ENCODE measurements at regions not wholly inside any gene's neighbourhood (a gene's known extent, or its start where the extent isn't known, plus 50 kb on each side); places are given as distances from the start of the nearest gene placed in this dataset.

DNA sequence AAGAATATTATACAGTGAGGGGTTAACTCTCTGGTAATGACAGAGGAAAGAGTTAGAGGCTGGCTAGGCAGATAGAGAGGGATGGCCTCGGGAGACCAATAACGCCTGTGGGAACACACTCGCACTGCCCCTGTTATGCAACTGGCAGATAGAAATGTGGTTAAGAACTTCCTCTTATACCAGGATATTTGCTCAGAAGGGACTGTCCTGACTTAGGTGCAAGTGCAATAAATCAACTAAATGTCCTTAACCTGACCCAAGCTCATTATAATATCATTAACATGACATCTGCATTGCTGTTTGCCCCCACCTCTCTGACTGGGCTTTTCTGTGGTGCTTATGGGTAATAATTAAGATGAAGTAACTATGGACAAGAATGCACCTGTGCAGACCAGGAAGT, 1518.0 kb downstream of the NCAM2 start:
- no peak overlapping the region for H3K4me3 Mint-ChIP-seq
- peaks cover 12% of the 10 kb centered on the region for H3K9me3 Mint-ChIP-seq
- no peak for ATAC-seq
- no peaks in the 10 kb centered on the region for H3K27me3 Mint-ChIP-seq (ENCODE audit: low read depth)
- DNase-seq = no peak
- no peaks in the 10 kb centered on the region for H3K36me3 Mint-ChIP-seq (ENCODE audit: insufficient read depth)
- no peaks in the 10 kb centered on the region for H3K4me1 Mint-ChIP-seq (ENCODE audit: low read depth)

GRCh38 chr21:22535630-22536029, 1537.4 kb downstream of the NCAM2 start:
- ATAC-seq = no peak
- Mint-ChIP-seq H3K4me3 (no peak overlapping the region), H3K4me1 (ENCODE audit: low read depth) (no peaks in the 10 kb centered on the region), H3K36me3 (ENCODE audit: insufficient read depth) (no peaks in the 10 kb centered on the region), H3K9me3 (peaks cover 27% of the 10 kb centered on the region), H3K27me3 (ENCODE audit: low read depth) (no peaks in the 10 kb centered on the region)
- DNase-seq = no peak

DNA sequence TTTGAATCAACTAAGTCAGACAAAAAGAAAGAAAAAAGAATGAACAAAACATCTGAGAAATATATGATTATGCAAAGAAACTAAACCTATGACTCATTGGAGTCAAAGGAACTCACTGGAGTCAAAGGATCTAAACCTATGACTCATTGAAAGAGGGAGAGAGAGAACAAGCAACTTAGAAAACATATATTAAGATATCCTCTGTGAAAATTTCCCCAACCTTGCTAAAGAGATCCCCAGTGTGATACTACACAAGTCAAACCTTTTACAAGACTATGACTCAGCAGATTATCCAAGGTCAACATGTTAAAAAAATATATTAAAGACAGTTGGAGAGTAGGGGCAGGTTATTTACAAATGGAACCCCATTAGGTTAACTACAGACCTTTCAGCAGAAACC, 1538.3 kb downstream of the NCAM2 start:
- Mint-ChIP-seq H3K9me3 (peaks cover 27% of the 10 kb centered on the region), H3K4me3 (no peak overlapping the region), H3K4me1 (ENCODE audit: low read depth) (no peaks in the 10 kb centered on the region), H3K27me3 (ENCODE audit: low read depth) (no peaks in the 10 kb centered on the region), H3K36me3 (ENCODE audit: insufficient read depth) (no peaks in the 10 kb centered on the region)
- DNase-seq (no peak), ATAC-seq (peak; percentile 66 to 93)

GRCh38 chr21:22544747-22545146, 1546.5 kb downstream of the NCAM2 start:
- Mint-ChIP-seq H3K36me3 (ENCODE audit: insufficient read depth) (no peaks in the 10 kb centered on the region), H3K4me1 (ENCODE audit: low read depth) (no peaks in the 10 kb centered on the region), H3K27me3 (ENCODE audit: low read depth) (no peaks in the 10 kb centered on the region), H3K4me3 (no peak overlapping the region), H3K9me3 (peaks cover 12% of the 10 kb centered on the region)
- DNase-seq (no peak), ATAC-seq (no peak)

- no peak for DNase-seq
- Mint-ChIP-seq H3K4me3 (no peak overlapping the region), H3K27me3 (ENCODE audit: low read depth) (no peaks in the 10 kb centered on the region), H3K9me3 (no peaks in the 10 kb centered on the region), H3K36me3 (ENCODE audit: insufficient read depth) (no peaks in the 10 kb centered on the region), H3K4me1 (ENCODE audit: low read depth) (no peaks in the 10 kb centered on the region)
- ATAC-seq = no peak
Observed at GRCh38 chr21:22552390-22552789, 1554.2 kb downstream of the NCAM2 start.

DNA sequence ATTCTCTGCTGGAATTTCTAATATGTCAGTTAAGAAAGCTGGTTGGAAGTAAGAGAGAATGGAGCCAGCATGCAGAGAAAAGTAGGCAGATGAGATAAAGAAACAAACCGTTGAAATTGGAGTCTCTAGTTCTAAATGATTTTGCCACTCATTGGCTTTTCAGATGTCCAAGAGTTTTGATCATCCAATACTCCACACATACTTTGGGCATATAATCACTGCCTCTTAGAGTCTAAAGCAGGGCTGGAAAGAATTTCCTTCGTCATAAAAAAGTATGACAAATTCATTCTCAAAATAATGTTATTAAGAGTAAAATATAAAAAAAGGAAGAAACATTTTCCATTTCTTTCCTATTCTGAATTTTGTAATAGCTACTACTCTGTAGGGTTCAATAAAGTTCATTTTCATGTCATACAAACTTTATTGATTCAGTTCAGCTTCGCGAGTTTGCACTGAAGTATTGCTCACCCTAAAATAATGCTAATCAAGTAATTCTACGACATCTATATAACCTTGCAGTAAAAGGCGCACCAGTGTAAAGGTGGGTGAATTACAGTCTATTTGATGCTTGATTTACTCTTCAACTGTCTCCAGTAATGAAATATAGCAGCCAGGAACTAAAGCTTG, 1556.6 kb downstream of the NCAM2 start:
- peaks cover under 1% of the 10 kb centered on the region for H3K9me3 Mint-ChIP-seq
- no peaks in the 10 kb centered on the region for H3K27me3 Mint-ChIP-seq (ENCODE audit: low read depth)
- ATAC-seq = no peak

DNA sequence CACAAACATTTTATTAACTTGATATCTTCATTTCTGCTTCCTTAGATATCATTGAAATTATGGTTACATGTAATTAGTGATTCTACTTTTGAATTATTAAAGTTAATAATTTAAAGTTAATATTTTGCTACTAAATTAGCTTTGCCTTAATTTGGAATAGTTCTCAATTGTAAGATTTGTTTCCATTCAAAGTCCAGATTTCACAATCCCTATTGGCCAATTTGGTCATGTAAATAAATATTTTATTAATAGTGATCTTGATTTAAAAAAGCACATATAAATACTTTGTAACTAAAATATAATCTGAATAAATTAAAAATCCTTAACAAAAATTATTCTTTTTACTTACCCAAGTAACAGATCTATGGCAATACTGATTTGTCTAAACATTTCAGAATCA, 1558.6 kb downstream of the NCAM2 start:
- H3K4me3 Mint-ChIP-seq = no peak overlapping the region
- H3K9me3 Mint-ChIP-seq = peaks cover 3% of the 10 kb centered on the region
- no peak for ATAC-seq
- H3K4me1 Mint-ChIP-seq (ENCODE audit: low read depth) = no peaks in the 10 kb centered on the region
- no peaks in the 10 kb centered on the region for H3K36me3 Mint-ChIP-seq (ENCODE audit: insufficient read depth)
- no peaks in the 10 kb centered on the region for H3K27me3 Mint-ChIP-seq (ENCODE audit: low read depth)
- DNase-seq = no peak

More for the DNA sequence above, 1556.6 kb downstream of the NCAM2 start:
- no peak for DNase-seq
- Mint-ChIP-seq H3K4me3 (no peak overlapping the region), H3K4me1 (ENCODE audit: low read depth) (no peaks in the 10 kb centered on the region), H3K36me3 (ENCODE audit: insufficient read depth) (no peaks in the 10 kb centered on the region)

DNA sequence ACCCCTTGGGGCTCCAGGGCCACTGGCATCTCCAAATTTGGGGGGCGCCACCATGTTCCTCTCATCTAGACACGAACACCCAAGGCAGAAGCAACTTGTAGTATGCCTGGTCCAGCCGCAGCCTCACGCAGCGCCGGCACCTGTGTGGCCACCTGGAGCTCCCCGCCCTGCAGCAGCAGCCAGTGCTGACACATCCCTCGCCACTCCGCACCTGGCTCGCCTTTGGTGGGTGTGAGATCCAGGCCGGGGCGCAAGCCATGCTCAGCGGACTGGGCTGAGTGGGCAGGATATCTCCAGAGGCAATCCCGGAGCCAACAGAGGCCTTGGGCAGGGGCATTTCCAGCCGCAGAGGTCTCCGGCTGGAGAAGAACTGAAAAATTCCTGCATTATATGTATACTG, 1563.7 kb downstream of the NCAM2 start:
- no peak for DNase-seq
- H3K4me1 Mint-ChIP-seq (ENCODE audit: low read depth) = no peaks in the 10 kb centered on the region
- no peak overlapping the region for H3K4me3 Mint-ChIP-seq
- ATAC-seq = no peak
- no peaks in the 10 kb centered on the region for H3K36me3 Mint-ChIP-seq (ENCODE audit: insufficient read depth)
- H3K9me3 Mint-ChIP-seq = peaks cover 3% of the 10 kb centered on the region
- no peaks in the 10 kb centered on the region for H3K27me3 Mint-ChIP-seq (ENCODE audit: low read depth)

DNA sequence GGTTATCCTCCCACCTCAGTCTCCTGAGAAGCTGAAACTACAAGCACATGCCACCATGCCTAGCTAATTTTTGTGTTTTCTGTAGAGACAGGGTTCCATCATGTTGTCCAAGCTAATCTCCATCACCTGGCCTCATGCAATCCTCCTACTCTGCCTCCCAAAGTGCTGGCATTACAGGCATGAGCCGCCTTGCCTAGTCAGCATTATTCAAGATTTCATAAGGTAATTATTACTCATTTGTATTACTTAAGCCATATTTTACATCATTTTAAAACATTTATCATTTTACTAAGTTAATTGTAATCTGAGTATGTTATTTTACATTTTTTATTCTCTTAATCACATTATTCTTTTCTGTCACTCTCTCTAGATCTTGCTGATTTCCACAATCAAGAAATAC, 1575.6 kb downstream of the NCAM2 start:
- no peaks in the 10 kb centered on the region for H3K36me3 Mint-ChIP-seq (ENCODE audit: insufficient read depth)
- DNase-seq (no peak), ATAC-seq (no peak)
- no peaks in the 10 kb centered on the region for H3K4me1 Mint-ChIP-seq (ENCODE audit: low read depth)
- no peaks in the 10 kb centered on the region for H3K27me3 Mint-ChIP-seq (ENCODE audit: low read depth)
- H3K9me3 Mint-ChIP-seq = no peaks in the 10 kb centered on the region
- H3K4me3 Mint-ChIP-seq = no peak overlapping the region

DNA sequence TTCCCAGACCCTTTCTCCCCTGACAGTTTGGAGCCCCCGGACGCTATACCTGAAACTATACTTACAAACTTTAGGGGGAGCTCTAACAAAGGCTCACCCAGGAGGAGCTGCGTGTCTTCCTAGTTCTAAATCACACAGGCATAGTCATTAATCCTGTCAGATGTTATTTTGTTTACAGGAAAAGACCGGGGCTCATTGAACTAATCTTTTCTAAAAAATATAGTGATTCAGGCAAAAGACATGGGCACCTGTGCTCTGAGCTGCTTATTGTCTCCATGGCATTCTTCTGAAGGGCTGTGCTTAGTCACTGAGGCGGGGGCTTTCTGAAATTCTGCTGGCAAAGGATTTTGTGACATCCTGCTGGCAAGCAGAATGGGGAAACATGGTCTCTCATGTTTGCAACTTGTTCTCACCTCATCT, 1577.0 kb downstream of the NCAM2 start:
- no peaks in the 10 kb centered on the region for H3K36me3 Mint-ChIP-seq (ENCODE audit: insufficient read depth)
- no peaks in the 10 kb centered on the region for H3K27me3 Mint-ChIP-seq (ENCODE audit: low read depth)
- no peaks in the 10 kb centered on the region for H3K4me1 Mint-ChIP-seq (ENCODE audit: low read depth)
- ATAC-seq = peak in 1 of 2 donors; percentile 46
- no peaks in the 10 kb centered on the region for H3K9me3 Mint-ChIP-seq
- DNase-seq = no peak
- H3K4me3 Mint-ChIP-seq = no peak overlapping the region

GRCh38 chr21:22579741-22580140, 1581.5 kb downstream of the NCAM2 start:
- H3K4me3 Mint-ChIP-seq = no peak overlapping the region
- no peak for DNase-seq
- no peaks in the 10 kb centered on the region for H3K27me3 Mint-ChIP-seq (ENCODE audit: low read depth)
- ATAC-seq = no peak
- no peaks in the 10 kb centered on the region for H3K36me3 Mint-ChIP-seq (ENCODE audit: insufficient read depth)
- no peaks in the 10 kb centered on the region for H3K9me3 Mint-ChIP-seq
- no peaks in the 10 kb centered on the region for H3K4me1 Mint-ChIP-seq (ENCODE audit: low read depth)

DNA sequence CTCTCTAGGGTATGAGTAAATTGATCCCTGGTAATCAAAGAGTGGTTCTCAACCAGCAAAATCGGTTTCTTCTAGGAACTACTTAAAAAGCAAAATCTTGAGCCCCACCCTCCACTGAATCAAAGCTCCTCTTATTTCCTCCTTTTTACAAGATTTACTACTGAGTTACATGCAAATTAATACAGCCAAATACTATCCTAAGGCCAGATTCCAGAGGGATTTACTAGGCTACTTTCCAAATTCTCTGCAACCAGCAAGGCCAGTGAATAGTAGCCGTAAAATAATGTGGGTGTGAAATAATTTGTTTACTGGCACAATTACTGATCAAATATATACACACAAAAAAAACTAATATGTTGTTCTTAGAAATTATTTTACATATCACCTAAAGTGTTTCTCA, 1583.8 kb downstream of the NCAM2 start:
- Mint-ChIP-seq H3K36me3 (ENCODE audit: insufficient read depth) (no peaks in the 10 kb centered on the region), H3K9me3 (peaks cover 3% of the 10 kb centered on the region), H3K27me3 (ENCODE audit: low read depth) (no peaks in the 10 kb centered on the region), H3K4me3 (no peak overlapping the region), H3K4me1 (ENCODE audit: low read depth) (no peaks in the 10 kb centered on the region)
- DNase-seq = no peak
- no peak for ATAC-seq

DNA sequence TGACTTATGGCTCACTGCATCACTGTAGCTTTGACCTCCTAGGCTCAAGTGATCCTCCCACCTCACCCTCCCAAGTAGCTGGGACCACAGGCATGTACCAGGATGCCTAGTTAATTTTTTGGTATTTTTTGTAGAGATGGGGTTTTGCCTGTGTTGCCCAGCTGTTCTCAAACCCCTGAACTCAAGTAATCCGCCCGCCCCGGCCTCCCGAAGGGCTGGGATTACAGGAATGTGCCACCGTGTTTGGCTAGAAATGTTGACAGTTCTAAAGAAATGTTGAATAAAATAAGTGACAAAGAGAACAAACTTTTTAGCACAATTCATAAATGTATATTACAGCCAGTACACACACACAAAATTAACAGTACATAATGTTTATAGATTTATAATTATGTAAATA, 1586.1 kb downstream of the NCAM2 start:
- no peak for ATAC-seq

DNA sequence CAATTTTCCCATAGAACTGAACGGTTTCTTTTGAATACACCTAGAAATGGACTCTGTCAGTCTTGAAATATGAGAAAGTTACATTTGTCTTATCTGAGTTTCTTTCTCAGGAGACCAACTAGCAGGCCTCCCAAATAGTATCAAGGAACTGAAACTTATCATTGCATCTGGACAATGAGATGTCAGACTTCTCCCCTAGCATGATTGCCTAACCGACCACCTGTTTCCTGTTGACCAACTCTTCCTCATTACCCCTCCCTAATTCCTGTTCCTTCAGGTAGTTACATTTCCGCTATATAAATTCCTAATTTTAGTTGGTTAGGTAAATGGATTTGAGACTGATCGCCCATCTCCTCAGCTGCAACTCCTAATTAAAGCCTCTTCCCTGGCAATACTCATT, 1587.3 kb downstream of the NCAM2 start:
- H3K9me3 Mint-ChIP-seq = peaks cover 3% of the 10 kb centered on the region

More for the DNA sequence above, 1586.1 kb downstream of the NCAM2 start:
- no peak overlapping the region for H3K4me3 Mint-ChIP-seq
- H3K9me3 Mint-ChIP-seq = peaks cover 3% of the 10 kb centered on the region
- DNase-seq = no peak
- no peaks in the 10 kb centered on the region for H3K4me1 Mint-ChIP-seq (ENCODE audit: low read depth)
- H3K27me3 Mint-ChIP-seq (ENCODE audit: low read depth) = no peaks in the 10 kb centered on the region
- no peaks in the 10 kb centered on the region for H3K36me3 Mint-ChIP-seq (ENCODE audit: insufficient read depth)

DNA sequence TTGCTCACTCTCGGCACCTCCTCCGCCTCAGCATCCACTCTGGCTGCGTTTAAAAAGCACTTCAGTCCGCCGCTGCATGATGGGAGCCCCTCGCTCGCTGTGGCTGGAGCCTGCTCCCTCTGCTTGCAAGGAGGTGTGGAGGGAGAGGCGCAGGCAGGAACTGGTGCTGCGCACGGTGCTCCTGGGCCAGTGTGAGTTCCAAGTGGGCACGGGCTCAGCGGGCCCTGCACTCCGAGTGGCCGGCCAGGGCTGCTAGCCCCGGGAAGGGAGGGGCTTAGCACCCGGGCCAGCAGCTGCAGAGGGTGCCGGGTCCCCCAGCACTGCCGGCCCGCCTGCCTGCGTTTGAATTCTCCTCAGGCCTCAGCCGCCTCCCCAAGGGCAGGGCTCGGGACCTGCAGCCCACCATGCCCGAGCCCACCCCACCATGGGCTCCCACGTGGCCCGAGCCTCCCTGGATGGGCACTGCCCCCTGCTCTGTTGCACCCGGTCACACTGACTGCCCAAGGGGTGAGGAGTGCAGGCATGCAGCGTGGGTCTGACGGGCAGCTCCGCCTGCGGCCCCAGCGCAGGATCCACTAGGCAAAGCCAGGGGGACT, 1599.5 kb downstream of the NCAM2 start:
- H3K4me1 Mint-ChIP-seq (ENCODE audit: low read depth) = no peaks in the 10 kb centered on the region
- no peaks in the 10 kb centered on the region for H3K27me3 Mint-ChIP-seq (ENCODE audit: low read depth)
- ATAC-seq = no peak
- no peaks in the 10 kb centered on the region for H3K36me3 Mint-ChIP-seq (ENCODE audit: insufficient read depth)
- H3K9me3 Mint-ChIP-seq = peaks cover 3% of the 10 kb centered on the region
- DNase-seq = no peak
- H3K4me3 Mint-ChIP-seq = no peak overlapping the region

More for the DNA sequence above, 1587.3 kb downstream of the NCAM2 start:
- no peaks in the 10 kb centered on the region for H3K36me3 Mint-ChIP-seq (ENCODE audit: insufficient read depth)
- DNase-seq (no peak), ATAC-seq (no peak)
- no peak overlapping the region for H3K4me3 Mint-ChIP-seq
- no peaks in the 10 kb centered on the region for H3K27me3 Mint-ChIP-seq (ENCODE audit: low read depth)
- no peaks in the 10 kb centered on the region for H3K4me1 Mint-ChIP-seq (ENCODE audit: low read depth)

Measured in activated T-cell treated with anti-CD3 and anti-CD28 coated beads, Interleukin-2, amount 50 U/mL, for 4 hours (primary cell).